ENCODE measurements at regions not wholly inside any gene's neighbourhood (a gene's known extent, or its start where the extent isn't known, plus 50 kb on each side); places are given as distances from the start of the nearest gene placed in this dataset.

DNA sequence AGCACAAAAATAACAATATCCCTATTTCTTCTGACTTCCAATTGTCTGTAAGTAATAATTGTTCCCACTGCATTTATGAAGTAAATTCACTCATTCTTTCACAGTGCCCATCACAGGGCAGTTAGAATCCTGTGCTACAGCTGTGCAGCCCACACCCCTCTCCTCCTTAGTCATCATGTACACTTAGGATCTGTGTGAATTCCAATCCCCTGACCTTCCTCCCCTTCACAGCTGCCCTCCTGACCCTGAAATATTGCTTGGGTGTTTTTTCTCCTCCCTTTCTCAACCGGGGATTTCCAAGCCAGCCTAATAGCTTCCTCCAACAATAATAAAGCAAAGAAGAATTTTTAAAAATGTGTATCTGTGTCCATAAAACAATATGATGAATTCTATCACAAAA, 91.5 kb upstream of the BEND6 start:
- H3K27me3 ChIP-seq (ENCODE audit: control insufficient read depth, insufficient read depth, low read length): no peaks in the 10 kb centered on the region
- intact Hi-C loops (cut with DNase I): no loop called here
- H3K27ac ChIP-seq (ENCODE audit: low read depth in 2 of 2, low read length in 2 of 2): no peak overlapping the region
- TF ChIP-seq, protein P1, sequence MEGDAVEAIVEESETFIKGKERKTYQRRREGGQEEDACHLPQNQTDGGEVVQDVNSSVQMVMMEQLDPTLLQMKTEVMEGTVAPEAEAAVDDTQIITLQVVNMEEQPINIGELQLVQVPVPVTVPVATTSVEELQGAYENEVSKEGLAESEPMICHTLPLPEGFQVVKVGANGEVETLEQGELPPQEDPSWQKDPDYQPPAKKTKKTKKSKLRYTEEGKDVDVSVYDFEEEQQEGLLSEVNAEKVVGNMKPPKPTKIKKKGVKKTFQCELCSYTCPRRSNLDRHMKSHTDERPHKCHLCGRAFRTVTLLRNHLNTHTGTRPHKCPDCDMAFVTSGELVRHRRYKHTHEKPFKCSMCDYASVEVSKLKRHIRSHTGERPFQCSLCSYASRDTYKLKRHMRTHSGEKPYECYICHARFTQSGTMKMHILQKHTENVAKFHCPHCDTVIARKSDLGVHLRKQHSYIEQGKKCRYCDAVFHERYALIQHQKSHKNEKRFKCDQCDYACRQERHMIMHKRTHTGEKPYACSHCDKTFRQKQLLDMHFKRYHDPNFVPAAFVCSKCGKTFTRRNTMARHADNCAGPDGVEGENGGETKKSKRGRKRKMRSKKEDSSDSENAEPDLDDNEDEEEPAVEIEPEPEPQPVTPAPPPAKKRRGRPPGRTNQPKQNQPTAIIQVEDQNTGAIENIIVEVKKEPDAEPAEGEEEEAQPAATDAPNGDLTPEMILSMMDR (IDR thresholded peaks at IDR 0.05; ENCODE audit: borderline replicate concordance, extremely low read depth, insufficient read depth): no peak
- H3K36me3 ChIP-seq (ENCODE audit: control insufficient read depth in 2 of 3, insufficient read depth in 3 of 3, low read length in 3 of 3): no peaks in the 10 kb centered on the region
- H3K4me3 ChIP-seq (ENCODE audit: low read length in 3 of 3): no peak overlapping the region
- H3K4me1 ChIP-seq (ENCODE audit: control insufficient read depth in 2 of 3, insufficient read depth in 2 of 3, low read depth in 1 of 3, low read length in 3 of 3): peaks cover 0 to 2% (median 0%) of the 10 kb centered on the region in 3 donors
- H3K9ac ChIP-seq (ENCODE audit: low read length in 3 of 3): no peak overlapping the region
- DNase-seq (no peak), FAIRE-seq (no peak)
- no peaks in the 10 kb centered on the region for H3K9me3 ChIP-seq (ENCODE audit: control insufficient read depth in 2 of 3, insufficient read depth in 1 of 3, low read length in 3 of 3)

GRCh38 chr6:56862415-56863175, 92.3 kb upstream of the BEND6 start:
- FAIRE-seq: no peak
- H3K9ac ChIP-seq (ENCODE audit: low read length in 3 of 3): no peak overlapping the region
- intact Hi-C loops (cut with DNase I): no loop called here

DNA sequence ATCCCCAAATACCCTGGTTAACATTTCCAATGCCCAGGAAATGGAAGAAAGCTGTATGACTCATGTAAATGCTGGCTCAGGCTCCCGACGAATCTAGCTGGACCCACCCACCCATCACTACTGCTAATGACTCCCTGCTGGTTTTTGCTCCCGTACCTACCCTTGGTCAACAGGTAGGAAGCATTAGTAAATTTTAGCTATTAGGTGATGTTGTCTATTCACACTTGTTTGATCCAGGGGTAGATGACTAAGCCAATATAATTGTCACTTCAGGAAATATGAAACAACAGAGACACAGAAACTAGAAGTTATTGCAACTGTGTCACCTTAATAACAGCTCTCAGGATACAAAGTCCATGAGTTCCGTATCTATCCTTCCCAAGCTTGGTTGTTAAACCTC, 94.4 kb upstream of the BEND6 start:
- Histone ChIP-seq H3K4me1 (ENCODE audit: control insufficient read depth in 2 of 3, insufficient read depth in 2 of 3, low read depth in 1 of 3, low read length in 3 of 3) (peaks cover 0 to 2% (median 0%) of the 10 kb centered on the region in 3 donors), H3K27me3 (ENCODE audit: control insufficient read depth, insufficient read depth, low read length) (no peaks in the 10 kb centered on the region), H3K4me3 (ENCODE audit: low read length in 3 of 3) (no peak overlapping the region), H3K9me3 (ENCODE audit: control insufficient read depth in 2 of 3, insufficient read depth in 1 of 3, low read length in 3 of 3) (no peaks in the 10 kb centered on the region), H3K36me3 (ENCODE audit: control insufficient read depth in 2 of 3, insufficient read depth in 3 of 3, low read length in 3 of 3) (no peaks in the 10 kb centered on the region), H3K9ac (ENCODE audit: low read length in 3 of 3) (no peak overlapping the region), H3K27ac (ENCODE audit: low read depth in 2 of 2, low read length in 2 of 2) (no peak overlapping the region)
- intact Hi-C loops (cut with DNase I): no loop called here
- TF ChIP-seq, protein P1 (IDR thresholded peaks at IDR 0.05; ENCODE audit: borderline replicate concordance, extremely low read depth, insufficient read depth): no peak
- FAIRE-seq: no peak
- no peak for DNase-seq

More at GRCh38 chr6:56862415-56863175, 92.3 kb upstream of the BEND6 start:
- Histone ChIP-seq H3K27me3 (ENCODE audit: control insufficient read depth, insufficient read depth, low read length) (no peaks in the 10 kb centered on the region), H3K27ac (ENCODE audit: low read depth in 2 of 2, low read length in 2 of 2) (no peak overlapping the region), H3K36me3 (ENCODE audit: control insufficient read depth in 2 of 3, insufficient read depth in 3 of 3, low read length in 3 of 3) (no peaks in the 10 kb centered on the region), H3K4me3 (ENCODE audit: low read length in 3 of 3) (no peak overlapping the region), H3K9me3 (ENCODE audit: control insufficient read depth in 2 of 3, insufficient read depth in 1 of 3, low read length in 3 of 3) (no peaks in the 10 kb centered on the region), H3K4me1 (ENCODE audit: control insufficient read depth in 2 of 3, insufficient read depth in 2 of 3, low read depth in 1 of 3, low read length in 3 of 3) (peaks cover 0 to 2% (median 0%) of the 10 kb centered on the region in 3 donors)
- DNase-seq: no peak
- TF ChIP-seq, protein P1 (IDR thresholded peaks at IDR 0.05; ENCODE audit: borderline replicate concordance, extremely low read depth, insufficient read depth): no peak

Measured in kidney (tissue), 13 donors.